Frontal cortex (tissue), 3 donors: ENCODE measurements at regions not wholly inside any gene's neighbourhood (a gene's known extent, or its start where the extent isn't known, plus 50 kb on each side); places are given as distances from the start of the nearest gene placed in this dataset.
"Not testable (repeated sequence)": the region's sequence is repeated elsewhere in the genome, so short reads cannot be mapped to it uniquely, and the experiment has no call there.

Experiments
- DNase-seq, 2 donors: peaks; one replicate each; pipeline ENCODE4 v3.0.0; 2012; ENCODE audit warnings: low spot score in 2 of 2
- FAIRE-seq: peaks from 2 replicates; lab custom pipeline; 2012; peaks lifted over from hg19 to GRCh38; lab: Jason Lieb, UNC
- donor health status: control.
- donor health status: control.
- donor health status: control.

DNA sequence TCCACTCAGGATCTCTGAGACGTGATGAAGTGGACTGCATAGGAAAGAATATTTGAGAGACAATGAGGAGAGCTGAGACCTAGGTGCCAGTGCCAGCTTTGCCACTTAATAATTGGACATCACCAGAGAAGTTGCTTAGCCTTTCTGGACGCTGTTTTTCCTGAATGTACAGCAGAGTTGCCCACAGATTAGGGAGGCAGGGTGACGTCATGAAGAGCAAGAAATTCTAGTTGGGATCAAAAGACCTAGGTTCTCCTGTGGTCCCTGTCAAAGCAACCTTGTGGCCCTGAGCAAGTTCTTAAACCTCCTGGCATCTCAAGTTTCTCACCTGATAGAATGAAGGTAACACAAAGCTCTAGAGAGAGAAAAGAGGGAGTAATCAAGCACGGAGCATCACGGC lies 174.6 kb upstream of the TENM4 start:
- FAIRE-seq (no peak), DNase-seq (no peak)

DNA sequence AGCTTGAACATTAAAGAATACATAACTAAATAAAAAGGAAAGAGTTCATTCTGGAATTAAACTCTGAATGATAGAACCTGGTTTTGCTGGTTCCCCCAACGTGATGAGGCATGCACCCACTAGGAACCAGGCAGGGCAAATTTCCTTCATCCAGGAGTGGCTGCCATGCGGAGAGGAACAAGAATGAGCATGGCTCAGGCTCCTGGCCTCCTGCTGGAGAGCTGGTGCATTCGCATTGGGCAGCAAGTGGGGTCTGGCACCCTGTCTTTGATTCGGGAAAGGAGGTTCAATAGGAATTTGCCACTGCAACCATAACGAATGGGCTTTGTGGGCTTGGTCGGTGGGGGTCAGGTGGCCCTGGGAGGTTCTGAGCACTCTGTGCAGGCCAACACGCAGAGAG lies 169.8 kb upstream of the TENM4 start:
- DNase-seq: no peak
- no peak for FAIRE-seq

DNA sequence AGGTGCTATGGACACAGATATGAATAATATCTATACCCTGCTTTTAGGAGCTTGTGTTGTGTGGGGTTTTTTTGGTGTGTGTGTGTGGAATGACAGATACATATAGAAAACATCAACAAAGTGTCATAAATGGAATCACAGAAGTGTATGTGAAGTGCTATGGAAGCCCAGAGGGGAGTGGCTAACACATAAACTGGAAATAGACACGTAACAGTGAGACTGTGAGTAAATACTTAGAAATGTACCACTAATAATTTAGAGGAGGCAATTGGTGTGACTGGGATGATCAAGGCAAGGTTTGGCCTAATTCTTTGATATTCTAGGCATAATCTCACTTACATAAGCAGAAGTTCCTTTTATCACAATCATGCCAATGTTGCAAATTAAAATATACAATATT lies 169.3 kb upstream of the TENM4 start:
- FAIRE-seq: no peak
- DNase-seq: no peak

DNA sequence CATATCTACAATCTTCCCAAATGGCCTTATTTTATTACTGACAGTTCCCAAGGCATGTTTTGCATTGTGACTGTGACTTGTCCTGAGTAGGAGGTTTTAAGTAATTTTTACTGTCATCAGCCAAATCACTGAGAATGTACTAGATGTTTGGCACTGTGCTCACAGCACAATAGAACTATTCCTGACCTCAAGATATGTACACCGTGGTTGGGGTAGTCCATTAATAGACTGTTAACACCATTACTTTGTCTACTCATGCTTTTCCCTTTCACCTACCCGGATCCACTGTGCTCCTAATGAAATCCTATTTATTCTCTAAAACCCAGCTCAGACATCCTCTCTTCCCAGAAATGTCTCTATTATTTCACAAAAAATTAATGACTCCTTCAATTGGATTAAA lies 168.7 kb upstream of the TENM4 start:
- no peak for DNase-seq
- no peak for FAIRE-seq

DNA sequence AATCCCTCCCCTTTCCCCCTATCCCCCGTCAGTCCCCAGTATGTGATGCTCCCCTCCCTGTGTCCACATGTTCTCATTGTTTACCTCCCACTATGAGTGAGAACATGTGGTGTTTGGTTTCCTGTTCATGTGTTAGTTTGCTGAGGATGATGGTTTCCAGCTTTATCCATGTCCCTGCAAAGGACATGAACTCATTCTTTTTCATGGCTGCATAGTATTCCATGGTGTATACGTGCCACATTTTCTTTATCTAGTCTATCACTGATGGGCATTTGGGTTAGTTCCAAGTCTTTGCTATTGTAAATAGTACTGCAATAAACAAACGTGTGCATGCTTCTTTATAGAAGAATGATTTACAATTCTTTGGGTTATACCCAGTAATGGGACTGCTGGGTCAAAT lies 165.6 kb upstream of the TENM4 start:
- not testable (repeated sequence) for FAIRE-seq, DNase-seq

DNA sequence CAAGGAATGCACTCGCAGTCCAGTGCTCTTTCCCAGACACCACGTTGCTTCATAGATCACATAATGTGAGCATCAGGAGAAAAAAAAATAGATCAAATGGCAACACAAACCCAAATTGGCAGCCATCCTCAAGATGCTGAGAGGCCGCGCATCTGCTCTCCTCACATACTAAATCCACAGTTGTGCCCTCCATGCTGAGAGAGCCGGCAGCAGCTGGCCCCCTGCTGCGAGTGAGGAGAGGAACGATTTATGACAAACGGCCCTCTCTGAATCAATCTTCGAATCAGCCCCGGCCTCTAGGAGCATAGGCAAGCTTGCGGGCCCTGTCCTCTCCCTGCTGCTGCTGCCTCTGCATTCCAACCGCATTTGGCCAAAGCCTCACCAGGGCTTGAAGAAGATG lies 159.9 kb upstream of the TENM4 start:
- DNase-seq (no peak), FAIRE-seq (no peak)

DNA sequence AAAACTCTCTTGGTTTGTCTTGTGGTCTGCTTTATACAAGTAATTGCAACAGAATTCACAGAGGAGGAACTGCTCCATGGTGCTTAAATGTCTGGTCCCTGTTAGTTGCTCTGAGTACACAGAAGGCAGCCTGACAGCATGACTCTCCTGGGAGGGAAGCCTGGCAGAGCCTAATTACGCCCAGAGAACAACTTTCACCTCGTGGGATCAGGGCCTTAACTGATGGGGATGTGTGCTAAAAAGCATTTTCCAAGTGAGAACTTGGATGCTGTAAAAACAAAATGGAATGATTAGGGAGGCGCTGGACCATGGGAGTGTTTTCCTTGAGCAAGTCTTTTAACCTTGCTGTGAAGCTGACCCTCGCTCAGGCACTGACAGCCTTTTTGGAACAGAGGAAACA lies 154.0 kb upstream of the TENM4 start:
- FAIRE-seq (no peak), DNase-seq (no peak)

DNA sequence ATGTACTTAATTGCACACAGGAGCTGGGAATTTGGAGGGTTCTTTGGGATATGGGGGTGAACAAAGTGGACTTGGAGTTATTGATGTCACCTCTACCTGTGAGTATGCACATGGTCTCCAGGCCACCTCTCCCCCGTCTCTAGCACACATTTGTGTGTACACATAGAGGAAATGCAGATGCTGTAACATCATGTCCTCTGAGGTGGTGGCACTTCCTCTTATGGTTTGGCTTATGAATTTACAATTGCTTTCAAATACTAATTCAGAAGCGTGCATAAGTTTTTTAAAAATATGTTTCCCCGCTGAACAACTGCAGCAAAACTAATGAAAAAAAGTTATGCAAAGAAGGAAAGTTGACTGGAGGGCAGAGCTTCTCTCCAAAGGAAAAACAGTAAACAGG lies 152.0 kb upstream of the TENM4 start:
- DNase-seq (no peak), FAIRE-seq (no peak)

DNA sequence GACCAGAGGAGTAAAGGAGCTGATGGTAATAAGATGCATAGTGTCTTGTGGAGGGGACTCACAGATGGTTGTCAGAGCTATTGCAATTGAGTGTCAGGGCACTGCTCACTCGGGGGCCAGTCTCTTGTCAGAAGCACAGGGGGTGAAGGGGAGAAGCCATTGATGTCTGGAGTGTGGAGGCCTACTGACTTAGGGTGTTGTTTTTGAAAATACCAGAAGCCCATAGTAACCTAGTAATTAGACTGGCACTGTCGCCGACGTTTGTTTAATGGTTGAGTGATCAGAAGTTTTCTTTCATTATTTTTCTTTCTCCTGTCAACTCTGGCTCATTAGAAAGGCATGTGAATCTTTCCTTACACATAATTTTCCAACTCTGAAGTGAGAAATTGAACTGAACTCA lies 151.6 kb upstream of the TENM4 start:
- no peak for FAIRE-seq

DNA sequence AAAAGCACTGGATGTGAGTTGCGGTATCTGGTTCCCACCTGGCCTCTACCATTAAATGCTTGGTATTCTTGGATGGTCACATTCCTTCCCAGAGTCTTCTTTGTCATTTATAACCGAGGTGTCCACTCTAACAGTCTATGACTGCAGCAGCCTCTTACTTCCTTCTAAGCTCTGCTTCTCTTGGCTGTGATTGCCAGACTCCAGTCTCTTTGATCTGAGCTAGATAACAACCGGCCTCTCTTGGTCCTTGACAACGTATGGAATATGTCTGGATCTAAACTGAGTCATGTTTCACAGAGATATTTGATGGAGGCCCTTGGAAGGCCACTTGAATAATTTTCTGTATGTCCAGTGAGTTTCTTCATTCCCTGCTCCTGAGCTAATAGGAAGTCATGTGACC lies 141.6 kb upstream of the TENM4 start:
- no peak for DNase-seq

More for the DNA sequence above, 151.6 kb upstream of the TENM4 start:
- no peak for DNase-seq

DNA sequence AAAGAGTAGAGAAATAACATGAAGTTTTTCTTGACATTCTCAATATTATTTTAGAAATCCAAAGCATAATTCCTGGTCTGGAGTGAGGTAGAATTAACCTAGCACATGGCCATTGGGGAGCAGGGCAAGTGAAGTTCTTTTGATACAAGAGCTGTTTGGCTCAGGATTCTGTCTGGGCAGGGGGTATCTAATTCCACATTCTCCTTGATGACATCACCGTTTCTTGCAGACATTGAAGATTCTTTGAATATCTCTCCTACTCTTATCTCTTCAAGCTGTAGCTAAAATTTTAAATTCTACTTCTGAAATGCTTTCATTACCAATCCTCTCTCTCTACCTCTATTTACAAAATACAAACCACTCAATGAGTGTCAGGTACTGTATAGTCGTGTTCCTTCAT lies 138.2 kb upstream of the TENM4 start:
- no peak for DNase-seq
- FAIRE-seq: no peak

More for the DNA sequence above, 141.6 kb upstream of the TENM4 start:
- FAIRE-seq: no peak

DNA sequence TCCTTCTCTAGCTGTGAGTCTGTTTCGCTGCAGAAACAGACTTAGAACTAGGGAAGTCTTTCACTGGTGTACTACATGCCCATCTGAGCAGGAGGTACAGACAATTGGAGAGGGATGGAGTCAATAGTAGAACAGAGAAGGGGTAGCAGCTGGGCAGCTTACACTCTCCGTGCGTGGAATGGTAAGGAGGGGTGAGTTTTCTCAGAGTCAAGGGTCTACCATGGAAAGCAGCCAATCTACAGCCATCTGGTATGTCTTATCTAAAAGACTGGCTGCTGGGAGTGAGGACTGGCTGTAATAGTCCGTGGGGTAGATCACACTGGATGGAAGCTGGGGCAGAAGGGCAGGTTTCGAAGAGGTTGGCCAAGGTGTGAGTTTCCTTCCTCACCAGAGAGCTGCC lies 137.3 kb upstream of the TENM4 start:
- FAIRE-seq: no peak
- DNase-seq: no peak

DNA sequence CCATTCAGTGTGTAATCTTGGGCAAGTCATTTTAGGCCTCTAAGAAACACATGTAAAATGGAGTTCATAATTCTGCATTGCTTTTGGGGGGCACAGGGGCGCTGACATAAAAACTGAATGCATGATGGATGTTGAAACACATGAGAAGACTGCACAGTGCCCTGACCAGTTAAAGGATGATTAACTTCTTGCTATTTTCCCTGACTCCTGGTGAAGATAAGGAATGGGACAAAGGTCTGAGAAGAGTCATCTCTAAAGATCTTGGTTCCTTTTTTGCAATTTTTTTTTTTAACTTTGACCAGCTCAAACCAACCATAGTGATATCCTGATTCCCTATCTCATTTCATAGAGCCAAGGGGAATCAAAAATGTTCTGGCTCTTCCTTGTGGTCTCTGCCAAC lies 134.9 kb upstream of the TENM4 start:
- FAIRE-seq (no peak), DNase-seq (no peak)

DNA sequence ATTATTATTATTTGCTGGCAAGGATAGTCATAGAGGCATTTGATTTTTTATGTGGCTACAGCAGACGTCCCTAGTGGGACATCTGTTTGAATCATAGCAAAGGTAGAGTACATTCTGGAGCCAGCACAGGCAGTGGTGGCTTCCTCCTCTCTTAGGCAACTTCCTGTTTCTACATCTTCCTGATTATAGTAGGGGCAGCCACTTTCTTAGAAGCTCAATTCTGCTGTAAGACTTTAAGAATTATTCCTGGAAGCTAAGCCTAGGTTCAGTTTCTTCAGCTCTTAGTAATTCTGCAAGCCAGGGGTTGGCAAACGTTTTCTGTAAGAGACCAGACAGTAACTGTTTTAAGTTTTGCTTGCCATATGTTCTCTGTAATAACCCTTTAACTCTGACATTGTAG lies 129.3 kb upstream of the TENM4 start:
- DNase-seq (no peak), FAIRE-seq (no peak)

DNA sequence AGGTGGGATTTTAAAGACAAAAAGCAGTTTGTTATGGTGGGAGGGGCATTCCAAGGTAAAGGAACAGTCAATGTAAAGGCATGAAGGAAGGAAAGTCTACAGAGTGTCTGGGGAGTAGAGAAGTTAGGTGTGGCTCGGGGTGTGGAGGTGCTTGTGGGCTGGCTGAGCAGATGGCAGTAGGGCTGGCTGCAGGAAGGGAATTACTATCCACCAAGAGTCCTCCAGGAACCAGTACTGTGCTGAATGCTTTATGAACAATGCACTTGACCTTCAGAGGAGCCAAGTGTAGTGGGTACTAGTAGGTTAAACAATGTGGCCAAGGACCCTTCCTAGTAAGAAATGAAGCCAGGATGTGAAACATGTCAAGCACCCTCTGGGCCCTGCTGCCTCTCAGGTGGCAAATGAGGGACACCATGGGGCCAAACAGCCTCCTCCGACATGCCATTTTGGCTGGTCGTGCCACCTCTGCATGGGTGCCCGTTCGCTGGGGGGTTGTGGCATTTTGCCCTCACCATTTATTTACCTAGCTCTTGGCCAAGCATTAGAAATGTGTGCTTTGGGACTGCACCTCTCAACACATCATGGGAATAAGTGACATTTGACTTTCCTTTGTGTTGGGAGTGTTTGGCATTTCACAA lies 123.6 kb upstream of the TENM4 start:
- FAIRE-seq (no peak), DNase-seq (no peak)

DNA sequence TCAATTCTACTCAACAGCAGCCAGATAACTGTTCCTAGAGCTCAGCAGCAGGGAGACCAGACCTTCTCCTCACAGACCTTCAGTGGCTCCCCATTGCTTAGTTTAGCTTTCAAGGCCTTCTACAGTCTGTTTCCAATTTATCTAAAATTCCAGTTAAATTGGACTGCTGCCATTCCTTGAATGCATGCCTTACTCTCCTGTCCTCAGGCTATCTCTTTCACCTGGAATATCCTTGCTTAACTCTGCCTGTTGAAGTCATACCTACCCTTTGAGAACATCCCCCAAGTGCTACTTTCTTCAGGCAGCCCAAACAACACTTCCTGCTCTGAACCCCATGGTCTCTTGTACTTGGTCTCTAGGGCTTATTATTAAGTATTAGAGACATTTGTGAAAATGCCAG lies 120.7 kb upstream of the TENM4 start:
- DNase-seq (no peak), FAIRE-seq (no peak)

DNA sequence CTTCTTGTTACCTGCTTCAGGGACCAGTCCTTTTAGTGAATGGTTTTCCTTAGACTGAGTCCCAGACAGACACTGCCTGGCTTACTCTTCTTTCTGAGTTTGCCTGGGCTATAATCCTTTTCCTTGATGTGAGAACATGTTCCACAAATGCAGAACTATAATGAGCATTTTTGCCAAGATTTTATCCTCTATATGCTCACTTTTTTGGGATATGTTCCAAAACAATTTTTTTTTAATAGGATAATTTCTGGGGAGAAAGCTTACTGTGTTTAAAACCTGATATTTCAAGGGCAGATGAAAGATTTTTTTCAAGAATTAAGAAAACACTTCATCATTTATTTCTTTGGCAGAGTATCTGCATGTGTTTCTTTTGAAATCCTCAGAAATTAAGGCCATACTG lies 110.0 kb upstream of the TENM4 start:
- FAIRE-seq (no peak), DNase-seq (no peak)

DNA sequence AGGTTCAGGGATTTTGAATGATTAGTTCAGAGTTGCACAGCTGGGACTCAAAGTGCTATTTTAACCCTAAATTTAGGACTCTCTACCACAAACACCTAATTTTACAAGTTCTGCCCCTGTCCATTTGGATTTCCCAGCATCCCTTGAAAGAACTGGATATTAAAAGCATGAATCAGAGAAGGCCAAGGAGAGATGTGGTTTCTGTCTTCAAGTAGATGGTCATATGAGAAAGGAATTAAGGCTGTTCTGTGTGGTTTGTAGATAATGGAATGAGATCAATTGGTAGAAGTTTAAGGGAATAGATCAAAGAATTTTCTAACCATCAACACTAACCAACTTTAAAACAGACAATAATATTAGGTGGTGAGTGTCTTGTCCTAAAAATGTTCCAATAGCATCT lies 106.4 kb upstream of the TENM4 start:
- DNase-seq (no peak), FAIRE-seq (no peak)

DNA sequence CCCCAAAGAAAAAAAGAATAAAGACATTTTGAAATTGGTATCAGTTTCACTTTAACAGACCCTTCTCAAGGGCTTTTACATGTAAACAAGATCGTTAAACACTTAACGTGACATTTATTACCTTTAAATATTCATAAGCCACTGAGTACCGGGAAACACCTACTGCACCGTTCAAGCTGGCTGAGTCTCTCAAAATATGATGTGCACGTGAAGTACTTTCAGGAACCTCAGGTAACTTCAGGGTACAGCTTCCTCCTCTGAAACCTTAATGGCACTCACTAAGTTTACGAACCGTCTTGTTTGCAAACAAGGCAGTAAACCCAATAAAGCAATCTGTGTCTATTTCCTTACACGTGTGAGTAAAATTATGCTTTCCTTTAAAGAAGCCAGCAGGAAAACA lies 105.5 kb upstream of the TENM4 start:
- no peak for DNase-seq
- no peak for FAIRE-seq

DNA sequence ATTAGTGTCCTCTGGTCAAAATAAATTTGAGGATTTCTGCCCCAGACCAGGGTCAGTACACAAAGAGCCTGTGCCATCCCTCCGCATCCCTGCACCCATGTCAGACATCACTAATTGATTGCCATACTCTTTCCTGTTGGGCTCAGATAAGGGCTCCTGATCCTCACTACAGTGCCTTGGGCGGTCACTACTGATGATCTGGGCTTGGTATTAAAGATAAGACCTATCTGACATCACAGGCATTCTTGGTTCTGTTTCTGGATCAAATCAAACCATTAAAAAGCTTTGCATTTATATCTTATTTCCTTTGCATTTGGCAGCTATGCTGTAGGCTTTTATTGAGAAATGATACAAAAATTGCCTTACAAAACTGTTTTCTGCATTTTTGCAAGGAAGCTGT lies 103.5 kb upstream of the TENM4 start:
- DNase-seq (no peak), FAIRE-seq (no peak)

DNA sequence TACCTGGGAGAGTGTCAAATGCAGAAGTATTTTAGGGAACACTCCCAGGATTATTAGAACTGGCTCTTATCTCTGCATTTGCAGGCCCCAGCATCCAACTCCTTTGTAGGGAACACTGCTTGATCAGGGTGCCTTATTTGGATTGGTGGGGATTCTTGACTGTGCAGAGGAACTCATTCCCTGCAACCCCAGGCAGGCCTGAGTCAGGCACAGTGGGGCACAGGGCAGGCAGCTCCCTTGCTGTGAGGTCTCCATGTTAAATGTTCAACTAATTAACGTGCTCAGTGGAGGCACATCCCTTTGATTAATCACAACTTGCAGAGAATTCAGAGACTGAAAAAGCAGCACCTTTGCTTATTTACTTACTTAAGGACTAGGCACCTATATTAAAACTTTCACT lies 102.3 kb upstream of the TENM4 start:
- FAIRE-seq: no peak
- DNase-seq: no peak

DNA sequence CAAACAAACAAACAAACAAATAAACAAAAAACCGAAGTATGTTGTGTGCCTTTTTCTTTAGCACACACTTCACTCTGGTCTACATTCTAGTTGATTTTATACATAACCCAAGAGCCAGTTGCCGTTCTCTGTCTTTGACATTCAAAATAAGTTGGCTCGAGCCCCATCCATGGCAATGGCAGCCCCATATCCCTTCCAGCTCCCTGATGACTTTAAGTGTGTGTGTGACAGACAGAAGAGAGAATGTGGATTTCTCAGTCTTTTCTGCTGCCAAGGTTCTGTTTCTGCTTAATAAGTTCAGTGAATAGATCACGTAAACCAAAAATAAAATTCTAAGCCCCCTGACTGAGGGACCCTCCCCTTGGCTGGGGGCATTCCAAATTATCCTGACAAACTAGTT lies 100.6 kb upstream of the TENM4 start:
- FAIRE-seq: no peak
- no peak for DNase-seq

DNA sequence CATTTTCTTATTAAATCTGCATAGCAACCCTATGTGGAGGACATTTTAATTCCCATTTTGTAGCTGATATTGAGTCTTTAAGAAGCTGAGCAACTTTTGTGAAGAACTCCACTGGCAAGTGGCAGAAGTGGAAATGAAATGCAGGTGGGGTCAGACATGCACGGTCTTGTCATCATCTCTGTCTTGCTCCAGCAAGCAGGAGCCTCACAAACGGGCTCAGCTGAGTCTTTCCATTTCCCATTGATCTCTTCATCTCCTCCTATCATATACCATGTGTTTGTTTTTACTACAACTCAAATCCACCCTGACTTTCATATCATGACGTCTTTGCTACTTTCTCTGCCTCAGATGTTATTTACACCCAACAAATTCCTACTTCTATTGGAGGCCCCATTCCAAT lies 97.9 kb upstream of the TENM4 start:
- DNase-seq (no peak), FAIRE-seq (no peak)
